Gastrocnemius medialis (tissue), 4 donors: ENCODE measurements at regions not wholly inside any gene's neighbourhood (a gene's known extent, or its start where the extent isn't known, plus 50 kb on each side); places are given as distances from the start of the nearest gene placed in this dataset.

Experiments used
- POLR2A ChIP-seq, 2 donors: fragments of 450-650 bp; IDR thresholded peaks; one replicate each; pipeline ENCODE4 v1.6.1; 2017; ENCODE audit warnings: antibody characterized with exemption in 2 of 2, mild to moderate bottlenecking in 2 of 2, moderate library complexity in 2 of 2
- TF ChIP-seq, protein P1 (sequence below), 5 experiments: fragments of 450-650 bp in 3 of 5; fragments of 200-600 bp in 2 of 5; sonication (generic) in 2 of 5; IDR thresholded peaks in 4 of 5; conservative IDR thresholded peaks in 1 of 5; 1 replicate in 4 of 5; 2 replicates in 1 of 5; pipeline ENCODE4 v1.5.1; 2016 to 2019; ENCODE audit warnings: antibody characterized with exemption in 5 of 5, mild to moderate bottlenecking in 3 of 5, moderate library complexity in 3 of 5

DNA sequence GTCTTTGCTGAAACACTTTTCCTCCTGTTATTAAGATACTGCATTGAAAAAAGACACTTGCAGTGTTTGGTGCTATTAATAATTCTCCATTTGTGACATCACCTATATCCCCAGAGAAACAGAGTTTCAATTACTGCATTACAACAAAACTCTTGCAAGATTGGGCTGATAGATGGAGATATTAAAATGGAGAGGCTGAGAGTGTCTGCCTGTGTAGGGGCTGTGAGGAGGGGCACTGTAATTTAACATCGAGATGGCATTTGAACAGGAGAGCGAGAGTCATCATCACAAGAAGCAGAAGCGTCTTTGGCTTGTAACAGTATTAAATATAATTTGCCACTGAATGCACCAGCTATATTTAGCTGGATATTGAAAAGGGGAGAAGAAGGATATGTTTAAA is 316.5 kb downstream of the CDH26 start:
- TF ChIP-seq, protein P1, sequence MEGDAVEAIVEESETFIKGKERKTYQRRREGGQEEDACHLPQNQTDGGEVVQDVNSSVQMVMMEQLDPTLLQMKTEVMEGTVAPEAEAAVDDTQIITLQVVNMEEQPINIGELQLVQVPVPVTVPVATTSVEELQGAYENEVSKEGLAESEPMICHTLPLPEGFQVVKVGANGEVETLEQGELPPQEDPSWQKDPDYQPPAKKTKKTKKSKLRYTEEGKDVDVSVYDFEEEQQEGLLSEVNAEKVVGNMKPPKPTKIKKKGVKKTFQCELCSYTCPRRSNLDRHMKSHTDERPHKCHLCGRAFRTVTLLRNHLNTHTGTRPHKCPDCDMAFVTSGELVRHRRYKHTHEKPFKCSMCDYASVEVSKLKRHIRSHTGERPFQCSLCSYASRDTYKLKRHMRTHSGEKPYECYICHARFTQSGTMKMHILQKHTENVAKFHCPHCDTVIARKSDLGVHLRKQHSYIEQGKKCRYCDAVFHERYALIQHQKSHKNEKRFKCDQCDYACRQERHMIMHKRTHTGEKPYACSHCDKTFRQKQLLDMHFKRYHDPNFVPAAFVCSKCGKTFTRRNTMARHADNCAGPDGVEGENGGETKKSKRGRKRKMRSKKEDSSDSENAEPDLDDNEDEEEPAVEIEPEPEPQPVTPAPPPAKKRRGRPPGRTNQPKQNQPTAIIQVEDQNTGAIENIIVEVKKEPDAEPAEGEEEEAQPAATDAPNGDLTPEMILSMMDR (IDR thresholded peaks at IDR 0.05 in 4 of 5, conservative IDR thresholded peaks at IDR 0.05 in 1 of 5), result no peak
- no peak for TF ChIP-seq POLR2A (IDR thresholded peaks at IDR 0.05)
